SKM-1 (cell line): ENCODE measurements at regions not wholly inside any gene's neighbourhood (a gene's known extent, or its start where the extent isn't known, plus 50 kb on each side); places are given as distances from the start of the nearest gene placed in this dataset.
"Not testable (repeated sequence)": the region's sequence is repeated elsewhere in the genome, so short reads cannot be mapped to it uniquely, and the experiment has no call there.

ENCODE experiments used
- DNase-seq: peaks from one replicate; lab custom pipeline; 2025; ENCODE audit not compliant: unreplicated experiment; lab: John Stamatoyannopoulos, UW

DNA sequence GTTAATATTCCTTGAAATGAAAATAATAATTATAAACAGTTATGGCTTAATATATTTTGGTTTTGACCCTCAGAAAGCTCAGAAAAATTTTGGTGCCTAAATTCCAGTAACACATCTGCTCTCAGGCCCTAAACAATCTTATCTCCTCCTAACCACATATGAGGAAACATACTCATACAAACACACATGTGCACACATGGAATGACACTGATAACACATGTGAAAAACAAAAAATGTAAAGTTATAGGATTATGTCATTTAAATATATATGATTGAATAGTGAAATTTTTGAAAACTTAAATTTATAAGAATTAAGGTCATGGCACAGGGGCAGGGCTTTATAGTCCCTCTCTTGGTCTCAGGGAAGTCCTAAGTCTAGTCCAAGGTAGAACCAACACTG lies 127.2 kb upstream of the TRPC7 start:
- DNase-seq, result no peak

DNA sequence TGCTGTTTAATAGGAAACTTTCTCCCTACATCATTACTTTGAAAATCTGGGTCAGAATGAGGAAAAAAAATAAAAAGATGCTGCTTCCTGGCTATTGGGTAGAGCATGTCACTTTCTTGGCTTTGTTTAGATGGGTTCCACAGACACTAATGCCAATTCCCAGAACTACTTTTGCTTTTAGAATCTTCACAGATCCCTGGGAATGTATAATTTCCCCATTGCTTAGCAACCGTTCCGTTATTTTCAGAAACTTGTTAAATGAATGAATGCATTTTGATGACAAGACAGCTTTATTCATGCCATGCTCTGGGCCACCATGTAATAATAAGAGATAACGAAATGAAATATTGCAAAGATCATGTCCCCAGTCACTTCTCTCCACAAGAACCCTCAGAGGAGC lies 126.5 kb upstream of the TRPC7 start:
- DNase-seq, result no peak

DNA sequence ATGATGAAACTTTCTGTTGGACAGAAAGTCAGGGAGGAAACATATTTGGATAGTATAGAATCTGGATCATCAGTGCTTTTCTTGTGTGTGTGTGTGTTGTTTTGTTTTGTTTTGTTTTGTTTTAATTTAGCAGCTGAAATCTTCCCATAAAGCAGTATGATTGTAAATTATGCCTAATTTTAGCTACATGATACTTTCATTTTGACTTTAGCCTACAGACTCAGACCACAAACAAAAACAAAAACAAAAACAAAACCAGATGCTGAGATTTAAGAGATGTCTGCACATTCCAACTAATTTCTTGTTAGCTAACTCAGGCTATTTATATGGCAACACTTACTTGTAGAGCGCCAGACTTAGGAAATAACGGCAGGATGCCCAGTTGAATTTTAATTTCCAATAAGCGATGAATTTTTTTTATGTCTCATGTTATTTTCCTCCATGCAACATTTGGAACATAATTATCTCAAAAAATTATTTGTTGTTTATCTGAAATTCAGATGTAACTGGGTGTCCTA lies 119.5 kb upstream of the TRPC7 start:
- no peak for DNase-seq

DNA sequence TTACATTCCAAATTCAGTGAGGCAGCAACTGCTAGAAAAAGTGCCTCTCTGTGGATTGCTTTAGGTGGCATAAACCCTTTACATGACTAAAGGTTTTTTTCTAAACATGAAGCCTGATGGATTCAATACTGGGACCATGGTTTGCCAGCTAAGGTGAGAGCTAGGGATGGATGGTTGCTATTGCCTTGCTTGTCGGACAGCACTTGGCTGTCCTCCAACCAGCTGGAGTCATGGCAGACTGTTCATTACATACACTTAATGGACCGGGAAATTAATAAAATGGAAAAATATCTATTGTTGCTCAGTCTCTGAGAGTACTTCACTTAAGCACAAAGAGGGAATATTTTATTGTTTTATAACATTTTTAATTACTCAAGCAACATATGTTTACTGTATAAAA lies 116.9 kb upstream of the TRPC7 start:
- no peak for DNase-seq

DNA sequence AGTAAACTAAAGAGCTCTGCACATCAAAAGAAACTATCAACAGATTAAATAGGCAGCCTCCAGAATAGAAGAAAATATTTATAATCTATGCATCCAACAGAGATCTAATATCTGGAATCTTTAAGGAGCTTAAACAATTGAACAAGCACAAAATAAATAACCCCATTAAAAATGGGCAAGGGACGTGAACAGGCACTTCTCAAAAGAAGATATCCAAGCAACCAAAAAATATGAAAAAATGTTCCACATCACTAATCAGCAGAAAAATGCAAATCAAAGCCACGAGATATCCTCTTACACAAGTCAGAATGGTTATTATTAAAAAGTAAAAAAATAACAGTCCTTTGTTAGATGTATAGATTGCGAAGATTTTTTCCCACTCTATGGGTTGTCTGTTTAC lies 109.1 kb upstream of the TRPC7 start:
- DNase-seq, result no peak

DNA sequence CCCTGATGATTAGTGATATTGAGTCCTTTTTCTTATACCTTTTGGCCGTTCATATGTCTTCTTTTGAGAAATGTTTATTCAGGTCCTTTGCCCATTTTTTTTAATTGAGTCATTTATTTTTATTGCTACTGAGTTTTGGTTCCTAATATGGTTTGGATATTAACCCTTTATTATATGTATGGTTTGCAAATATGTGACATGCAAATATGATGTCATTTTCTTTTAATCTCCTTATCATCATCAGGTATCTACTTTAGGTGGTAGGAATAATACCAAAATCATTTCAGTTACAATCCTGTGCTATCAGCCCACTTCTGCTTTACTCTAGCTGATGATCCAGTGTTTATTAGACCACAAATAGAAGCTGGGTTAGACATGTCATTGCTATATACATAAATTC lies 102.3 kb upstream of the TRPC7 start:
- DNase-seq, result no peak

DNA sequence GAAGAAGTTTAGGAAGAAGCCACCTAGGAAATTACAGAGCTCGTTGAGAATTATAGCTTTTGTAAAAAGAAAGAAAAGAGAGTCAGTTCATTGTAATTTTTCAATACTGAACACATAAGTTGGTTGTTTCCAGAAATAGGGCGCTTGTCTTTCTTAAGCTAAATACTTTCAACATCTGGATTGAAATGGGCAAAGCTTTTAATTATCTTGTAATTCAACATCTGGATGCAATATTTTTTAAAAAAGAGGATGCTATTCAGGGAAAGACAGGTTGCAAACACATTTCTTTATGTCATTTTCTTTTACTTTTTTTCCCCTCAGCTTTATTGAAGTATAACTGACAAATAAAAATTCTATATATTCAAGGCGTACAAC lies 100.7 kb upstream of the TRPC7 start:
- DNase-seq, result no peak

DNA sequence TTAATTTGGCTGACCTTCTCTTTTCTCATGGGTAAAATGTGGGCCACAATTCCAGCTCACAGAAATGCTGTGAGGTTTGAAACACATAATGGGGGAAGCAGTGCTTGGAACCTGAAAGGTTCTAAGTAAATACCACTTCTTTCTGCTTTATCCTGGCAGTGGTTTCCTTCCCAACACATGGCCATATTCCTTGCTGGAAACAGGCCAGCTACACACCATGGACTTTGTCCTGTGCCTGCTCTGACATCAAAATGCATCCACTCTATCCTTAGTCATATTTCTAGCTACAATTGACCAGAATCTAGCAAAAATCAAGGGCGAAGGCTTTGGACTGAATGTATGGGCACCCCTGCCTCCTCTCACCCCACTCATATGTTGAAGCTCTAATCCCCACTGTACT lies 93.1 kb upstream of the TRPC7 start:
- DNase-seq, result no peak

DNA sequence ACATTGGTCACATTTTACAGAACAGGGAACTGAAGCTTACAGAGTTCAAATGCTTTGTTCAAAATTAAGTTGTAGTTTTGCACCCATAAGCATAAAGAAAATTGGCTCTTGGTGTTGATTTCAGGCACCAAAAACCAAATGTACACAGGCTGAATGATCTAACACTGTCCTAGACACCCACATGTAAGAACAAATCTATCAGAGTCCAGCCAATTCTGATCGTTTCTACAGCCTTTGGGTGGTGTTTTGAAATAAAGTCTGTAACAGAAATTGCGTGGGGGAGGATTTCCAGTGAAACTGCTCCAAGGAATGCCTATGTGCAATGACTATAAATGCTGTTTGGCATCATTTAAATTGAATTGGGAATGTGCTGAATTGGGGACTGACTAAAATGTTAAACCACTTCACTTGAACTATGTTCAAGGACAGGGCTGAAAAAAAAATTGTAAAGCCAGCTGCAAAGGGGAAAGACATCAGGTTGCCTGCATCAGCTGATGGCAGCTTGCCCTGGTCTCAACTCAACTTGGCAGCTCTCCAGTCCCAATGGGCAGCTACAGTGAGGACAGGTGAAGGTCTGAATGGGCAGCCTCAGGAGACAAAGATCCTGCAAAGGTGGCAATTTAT lies 92.2 kb upstream of the TRPC7 start:
- DNase-seq, result no peak

DNA sequence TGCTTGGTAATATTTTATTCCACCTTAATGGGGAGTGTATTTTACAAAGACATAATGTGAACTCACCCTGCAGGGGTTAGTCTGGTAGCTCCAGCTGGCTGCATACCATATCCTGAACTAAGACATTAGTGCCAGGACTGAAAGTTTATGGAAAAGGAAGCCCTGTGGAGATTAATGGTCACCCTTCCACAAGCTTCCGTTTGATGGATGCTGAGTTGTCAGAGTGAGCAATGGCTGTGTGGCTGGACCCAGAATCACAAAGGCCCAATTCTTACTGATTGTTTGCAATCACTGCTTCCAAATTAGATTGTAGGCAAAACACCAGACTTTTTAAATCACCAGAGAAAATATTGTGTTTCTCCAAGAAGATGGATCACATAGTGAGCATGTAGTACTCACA lies 90.1 kb upstream of the TRPC7 start:
- DNase-seq, result no peak

DNA sequence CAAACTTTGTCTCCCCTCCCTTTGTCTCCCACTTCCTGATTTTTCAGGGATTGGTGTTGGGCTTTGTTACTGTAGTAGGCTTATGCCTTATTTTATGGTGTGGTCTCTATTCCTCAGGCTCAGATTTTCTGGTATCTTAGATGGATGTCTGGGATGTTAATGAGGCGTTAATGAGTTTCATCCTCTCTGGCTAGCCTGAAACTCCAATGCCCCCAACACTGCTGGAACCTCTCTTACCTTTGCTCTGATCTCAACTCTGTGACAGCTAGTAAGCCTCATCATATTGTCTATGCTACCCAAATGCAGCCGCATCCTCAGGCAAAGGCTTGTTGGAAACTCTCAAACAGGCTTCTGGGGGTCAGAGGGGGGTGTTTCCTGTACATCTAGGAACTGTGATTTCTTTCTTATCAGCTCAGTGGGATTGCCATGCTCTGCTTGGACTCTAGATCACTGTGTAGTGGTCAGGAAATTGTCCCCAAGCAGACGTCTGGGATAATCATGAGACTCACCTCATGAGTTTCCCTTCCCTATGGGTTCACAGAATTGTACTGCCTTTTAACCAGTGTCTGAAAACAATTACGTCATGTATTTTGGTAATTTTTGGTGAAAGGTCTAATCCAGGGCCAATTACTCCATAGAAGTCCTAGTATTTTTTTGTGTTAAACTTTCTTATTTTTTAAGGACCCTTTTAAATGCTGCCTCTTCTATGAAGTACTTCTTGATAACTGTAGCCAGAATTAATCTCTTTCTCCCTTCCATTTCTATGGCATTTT lies 88.8 kb upstream of the TRPC7 start:
- no peak for DNase-seq

DNA sequence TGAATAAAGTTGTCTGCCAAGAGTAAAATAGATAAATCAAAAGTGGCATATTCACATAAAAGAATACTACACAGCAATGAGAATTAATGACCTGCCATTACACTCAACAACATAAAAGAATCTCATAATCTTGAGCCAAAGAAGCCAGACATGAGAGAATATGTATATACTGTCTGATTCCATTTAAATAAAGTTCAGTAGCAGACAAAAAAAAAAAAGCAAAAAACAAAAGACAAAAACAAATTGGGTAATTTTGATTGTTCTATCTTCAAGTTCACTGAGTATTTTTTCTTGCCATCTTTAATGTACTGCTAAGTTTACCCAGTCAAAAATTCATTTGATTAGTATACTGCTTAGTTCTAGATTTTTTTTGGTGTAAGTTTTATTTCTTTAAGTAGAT lies 87.9 kb upstream of the TRPC7 start:
- DNase-seq, result no peak

DNA sequence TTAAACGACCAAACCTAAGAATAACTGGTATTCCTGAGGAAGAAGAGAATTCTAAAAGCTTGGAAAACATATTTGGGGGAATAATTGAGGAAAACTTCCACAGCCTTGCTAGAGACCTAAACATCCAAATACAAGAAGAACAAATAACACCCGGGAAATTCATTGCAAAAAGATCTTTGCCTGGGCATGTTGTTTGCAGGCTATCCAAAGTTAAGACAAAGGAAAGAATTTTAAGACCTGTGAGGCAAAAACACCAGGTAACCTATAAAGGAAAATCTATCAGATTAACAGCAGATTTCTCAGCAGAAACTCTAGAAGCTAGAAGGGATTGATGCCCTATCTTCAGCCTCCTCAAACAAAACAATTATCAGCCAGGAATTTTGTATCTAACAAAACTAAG lies 82.2 kb upstream of the TRPC7 start:
- not testable (repeated sequence) for DNase-seq

DNA sequence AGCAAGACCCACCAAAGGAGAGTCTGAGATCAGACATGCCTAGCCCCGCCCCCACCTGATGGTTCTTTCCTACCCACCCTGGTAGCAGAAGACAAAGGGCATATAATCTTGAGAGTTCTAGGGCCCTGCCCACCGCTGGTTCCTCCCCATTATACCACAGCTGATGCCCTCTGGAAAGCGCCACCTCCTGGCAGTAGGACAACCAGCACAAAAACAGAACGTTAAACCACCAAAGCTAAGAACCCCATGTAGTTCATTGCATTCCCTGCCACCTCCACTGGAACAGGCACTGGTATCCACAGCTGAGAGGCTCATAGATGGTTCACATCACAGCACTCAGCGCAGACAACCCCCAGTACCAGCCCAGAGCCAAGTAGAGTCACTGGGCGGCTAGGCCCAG lies 81.2 kb upstream of the TRPC7 start:
- no peak for DNase-seq

DNA sequence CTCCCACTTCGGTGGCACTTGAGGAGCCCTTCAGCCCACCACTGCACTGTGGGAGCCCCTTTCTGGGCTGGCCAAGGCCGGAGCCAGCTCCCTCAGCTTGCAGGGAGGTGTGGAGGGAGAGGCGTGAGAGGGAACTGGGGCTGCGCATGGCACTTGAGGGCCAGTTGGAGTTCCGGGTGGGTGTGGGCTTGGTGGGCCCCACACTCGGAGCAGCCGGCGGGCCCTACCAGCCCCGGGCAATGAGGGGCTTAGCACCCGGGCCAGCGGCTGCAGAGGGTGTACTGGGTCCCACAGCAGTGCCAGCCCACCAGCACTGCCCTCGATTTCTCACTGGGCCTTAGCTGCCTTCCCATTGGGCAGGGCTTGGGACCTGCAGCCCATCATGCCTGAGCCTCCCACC lies 78.8 kb upstream of the TRPC7 start:
- DNase-seq, result not testable (repeated sequence)

DNA sequence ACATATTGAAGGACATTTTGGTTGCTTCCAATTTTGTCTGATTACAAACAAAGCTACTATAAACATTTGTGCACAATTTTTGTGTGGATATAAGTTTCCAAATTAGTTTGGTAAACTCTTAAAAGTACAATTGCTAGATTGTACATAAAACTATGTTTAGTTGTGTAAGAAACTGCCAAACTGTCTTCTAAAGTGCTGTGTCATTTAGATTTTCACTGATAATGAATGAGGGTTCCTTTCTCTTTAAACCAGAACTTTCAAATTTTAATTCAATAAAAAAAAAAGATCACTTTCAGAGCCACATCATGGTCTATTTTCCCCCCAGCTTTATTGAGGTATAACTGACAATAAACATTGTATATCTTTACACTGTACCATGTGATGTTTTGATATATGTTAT lies 74.0 kb upstream of the TRPC7 start:
- DNase-seq, result no peak

DNA sequence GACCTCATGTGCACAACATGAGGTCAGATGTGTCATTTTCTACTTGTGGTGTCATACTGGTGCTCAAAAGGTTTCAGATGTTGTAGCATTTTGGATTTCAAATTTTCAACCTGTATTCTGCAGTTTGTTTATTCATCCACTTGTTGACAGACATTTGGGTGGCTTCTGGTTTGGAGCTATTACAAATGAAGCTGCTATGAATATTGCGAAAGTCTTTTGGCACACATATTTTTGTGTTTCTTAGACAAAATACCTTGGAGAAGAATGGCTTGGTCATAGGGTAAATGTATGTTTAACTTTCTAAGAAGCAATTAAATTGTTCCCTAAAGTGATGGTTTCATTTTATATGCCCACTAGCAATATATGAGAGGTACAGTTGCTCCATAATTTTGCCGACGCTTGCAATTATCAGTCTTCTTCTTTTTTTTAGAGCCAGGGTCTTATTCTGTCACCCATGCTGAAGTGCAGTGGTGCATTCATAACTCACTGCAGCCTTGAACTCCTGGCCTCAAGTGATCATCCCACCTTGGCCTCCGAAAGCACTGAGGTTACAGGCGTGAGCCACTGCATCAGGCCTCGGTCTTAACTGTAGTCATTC lies 70.7 kb upstream of the TRPC7 start:
- no peak for DNase-seq

DNA sequence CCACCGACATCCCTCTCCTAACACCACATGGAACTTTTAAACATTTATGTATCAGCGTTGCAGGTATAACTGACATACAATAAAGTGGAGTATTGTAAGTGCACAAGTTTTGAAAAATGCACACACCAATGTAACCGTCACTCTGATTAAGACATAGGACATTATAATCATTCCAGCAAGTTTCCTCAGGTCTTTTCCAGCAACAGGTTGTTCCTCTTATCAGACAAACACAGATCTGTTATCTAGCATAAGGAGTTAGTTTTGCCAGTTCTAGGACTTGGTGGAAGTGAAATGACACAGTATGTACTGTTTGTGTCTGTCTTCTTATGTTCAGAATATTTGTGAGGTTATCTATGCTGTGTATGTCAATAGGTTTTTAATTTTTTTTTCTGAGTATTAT lies 69.5 kb upstream of the TRPC7 start:
- DNase-seq, result no peak

DNA sequence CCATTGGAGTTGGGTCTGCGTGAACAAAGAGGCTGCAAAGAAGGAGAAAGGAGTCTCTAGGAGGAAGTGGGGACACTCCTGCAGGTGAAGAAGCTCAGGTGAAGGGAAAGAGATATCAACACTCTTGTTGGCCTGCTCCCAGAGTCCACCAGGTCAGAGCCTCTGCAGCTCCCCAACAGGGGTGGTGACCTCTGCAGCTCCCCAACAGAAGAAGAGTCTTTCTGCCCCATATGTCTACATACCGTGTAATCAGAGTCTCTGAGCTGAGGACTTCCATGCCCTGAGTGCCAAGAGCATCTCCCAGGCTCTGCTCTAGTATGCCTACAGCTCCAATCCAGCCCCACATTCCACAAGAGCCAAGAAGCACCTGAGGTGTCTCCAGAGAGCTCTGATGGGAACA lies 67.4 kb upstream of the TRPC7 start:
- no peak for DNase-seq

DNA sequence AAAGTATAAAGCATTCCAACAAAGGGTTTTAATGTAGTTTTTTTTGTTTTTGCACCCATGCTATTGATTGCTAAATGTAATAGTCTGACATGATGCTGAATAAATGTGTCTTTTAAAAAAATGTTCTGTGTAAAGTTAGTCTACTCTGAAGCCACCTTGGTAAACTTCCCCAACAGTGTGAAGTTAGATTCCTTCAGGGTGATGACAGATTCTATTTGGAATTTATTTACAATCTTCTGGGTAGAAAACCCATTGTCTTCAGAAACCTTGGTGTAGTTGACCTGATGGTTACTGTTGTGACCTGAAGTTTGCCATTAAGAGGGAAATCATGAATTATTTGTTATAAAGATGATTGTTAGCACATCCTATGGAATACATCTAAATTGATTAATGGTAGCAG lies 64.7 kb upstream of the TRPC7 start:
- DNase-seq, result no peak

DNA sequence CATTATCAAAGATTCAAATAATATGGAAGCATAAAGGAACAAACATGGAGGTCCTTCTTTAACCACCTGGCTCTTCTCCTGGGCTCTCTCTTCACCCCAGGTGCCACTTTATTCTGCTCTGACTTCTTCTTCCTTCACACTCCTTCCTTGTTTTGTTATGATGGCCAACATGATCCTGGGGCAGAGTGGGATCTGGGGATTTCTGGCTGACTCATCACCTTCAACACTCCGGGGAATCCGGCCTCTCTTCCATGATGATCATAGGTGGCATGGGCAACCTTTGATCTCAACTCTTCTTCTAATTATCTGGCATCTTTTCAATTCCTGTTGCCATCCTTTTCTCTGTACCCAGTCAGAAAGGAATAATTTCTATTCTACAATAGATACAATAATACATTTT lies 62.1 kb upstream of the TRPC7 start:
- DNase-seq, result no peak

DNA sequence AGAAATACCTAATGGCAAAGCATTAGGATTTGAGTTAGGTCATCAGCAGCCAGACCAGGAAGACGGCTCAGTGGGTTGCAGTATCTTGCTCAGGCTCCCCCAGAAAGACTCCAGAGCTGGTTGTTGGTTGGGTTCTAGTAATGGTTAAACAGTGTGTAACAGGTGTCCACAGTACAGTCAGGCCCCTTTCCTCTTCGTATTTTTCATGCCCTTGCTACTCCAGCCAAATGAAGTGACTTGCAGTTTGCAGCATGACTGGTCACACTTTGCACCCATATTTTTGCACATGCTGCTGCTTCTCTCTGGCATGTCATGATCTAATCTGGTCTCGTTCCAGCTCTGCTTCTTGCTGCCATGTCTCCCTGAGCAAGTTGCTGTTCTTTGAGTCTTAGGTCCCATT lies 60.6 kb upstream of the TRPC7 start:
- no peak for DNase-seq
